PC-3 (cell line): ENCODE measurements at regions not wholly inside any gene's neighbourhood (a gene's known extent, or its start where the extent isn't known, plus 50 kb on each side); places are given as distances from the start of the nearest gene placed in this dataset.

Experiments used
- EZH2 ChIP-seq: fragments of 300-600 bp; sonication (generic); IDR thresholded peaks from one replicate; pipeline ENCODE4 v1.6.1; 2017; ENCODE audit warnings: antibody characterized with exemption, mild to moderate bottlenecking, low read length; ENCODE audit not compliant: unreplicated experiment
- EZH2phosphoT487 ChIP-seq: fragments of 300-600 bp; sonication (generic); IDR thresholded peaks from 2 replicates; pipeline ENCODE4 v1.6.1; 2018; ENCODE audit warnings: mild to moderate bottlenecking, antibody characterized with exemption, low read length, borderline replicate concordance
- TF ChIP-seq, protein P1 (sequence below): fragments of 300-600 bp; sonication (generic); conservative IDR thresholded peaks from 2 replicates; pipeline ENCODE4 v1.5.1; 2017; ENCODE audit warnings: antibody characterized with exemption, low read depth, mild to moderate bottlenecking, low read length

DNA sequence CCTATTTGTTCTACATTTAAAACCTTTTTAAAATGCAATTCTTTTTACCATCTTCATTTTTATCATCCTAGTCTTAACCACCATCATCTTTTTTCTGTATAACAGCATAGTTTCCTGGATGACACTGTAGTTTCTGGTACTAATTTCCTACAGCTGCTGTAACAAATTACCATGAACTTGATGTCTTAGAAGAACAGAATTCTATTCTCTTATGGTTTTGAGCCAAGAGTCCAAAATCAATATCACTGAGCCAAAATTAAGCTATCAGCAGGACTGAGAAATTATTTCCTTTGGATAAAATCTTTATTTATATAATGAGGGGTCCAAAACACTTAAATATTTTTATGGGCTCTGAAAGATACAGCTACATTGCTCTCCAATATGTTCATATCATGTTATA is 539.3 kb downstream of the METTL4 start:
- TF ChIP-seq, protein P1, sequence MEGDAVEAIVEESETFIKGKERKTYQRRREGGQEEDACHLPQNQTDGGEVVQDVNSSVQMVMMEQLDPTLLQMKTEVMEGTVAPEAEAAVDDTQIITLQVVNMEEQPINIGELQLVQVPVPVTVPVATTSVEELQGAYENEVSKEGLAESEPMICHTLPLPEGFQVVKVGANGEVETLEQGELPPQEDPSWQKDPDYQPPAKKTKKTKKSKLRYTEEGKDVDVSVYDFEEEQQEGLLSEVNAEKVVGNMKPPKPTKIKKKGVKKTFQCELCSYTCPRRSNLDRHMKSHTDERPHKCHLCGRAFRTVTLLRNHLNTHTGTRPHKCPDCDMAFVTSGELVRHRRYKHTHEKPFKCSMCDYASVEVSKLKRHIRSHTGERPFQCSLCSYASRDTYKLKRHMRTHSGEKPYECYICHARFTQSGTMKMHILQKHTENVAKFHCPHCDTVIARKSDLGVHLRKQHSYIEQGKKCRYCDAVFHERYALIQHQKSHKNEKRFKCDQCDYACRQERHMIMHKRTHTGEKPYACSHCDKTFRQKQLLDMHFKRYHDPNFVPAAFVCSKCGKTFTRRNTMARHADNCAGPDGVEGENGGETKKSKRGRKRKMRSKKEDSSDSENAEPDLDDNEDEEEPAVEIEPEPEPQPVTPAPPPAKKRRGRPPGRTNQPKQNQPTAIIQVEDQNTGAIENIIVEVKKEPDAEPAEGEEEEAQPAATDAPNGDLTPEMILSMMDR = no peak
- TF ChIP-seq EZH2phosphoT487 (no peak), EZH2 (no peak)
